ENCODE measurements at regions not wholly inside any gene's neighbourhood (a gene's known extent, or its start where the extent isn't known, plus 50 kb on each side); places are given as distances from the start of the nearest gene placed in this dataset.

- peak; percentile 16 for DNase-seq
These were observed 268.5 kb downstream of the RPS24 start for GRCh38 chr10:78301891-78302738.

GRCh38 chr10:78302739-78302988 lies 269.0 kb downstream of the RPS24 start:
- DNase-seq = no peak

- peak; percentile 94 for DNase-seq
These were observed 269.6 kb downstream of the RPS24 start for GRCh38 chr10:78302989-78303854.

- peak; percentile 23 for DNase-seq
These were observed 270.7 kb downstream of the RPS24 start for GRCh38 chr10:78304091-78305045.

- DNase-seq = no peak
These were observed 271.6 kb downstream of the RPS24 start for GRCh38 chr10:78305311-78305710.

- DNase-seq = no peak
These were observed 272.7 kb downstream of the RPS24 start for GRCh38 chr10:78306358-78306757.

GRCh38 chr10:78307576-78307975 lies 273.9 kb downstream of the RPS24 start:
- no peak for DNase-seq

- no peak for DNase-seq
These were observed 276.0 kb downstream of the RPS24 start for GRCh38 chr10:78309536-78310237.

GRCh38 chr10:78310481-78311080 lies 276.9 kb downstream of the RPS24 start:
- no peak for DNase-seq

GRCh38 chr10:78312197-78313047 lies 278.8 kb downstream of the RPS24 start:
- DNase-seq = no peak

- DNase-seq = no peak
These were observed 279.4 kb downstream of the RPS24 start for GRCh38 chr10:78313048-78313381.

- no peak for DNase-seq
These were observed 280.0 kb downstream of the RPS24 start for GRCh38 chr10:78313636-78314035.

GRCh38 chr10:78314651-78315050 lies 281.0 kb downstream of the RPS24 start:
- no peak for DNase-seq

- DNase-seq = no peak
These were observed 282.8 kb downstream of the RPS24 start for GRCh38 chr10:78316451-78316931.

- no peak for DNase-seq
These were observed 284.6 kb downstream of the RPS24 start for GRCh38 chr10:78318305-78318704.

- DNase-seq = peak; percentile 72
These were observed 285.7 kb downstream of the RPS24 start for GRCh38 chr10:78319371-78319770.

- no peak for DNase-seq
These were observed 286.2 kb downstream of the RPS24 start for GRCh38 chr10:78319841-78320240.

- DNase-seq = no peak
These were observed 286.8 kb downstream of the RPS24 start for GRCh38 chr10:78320506-78320905.

GRCh38 chr10:78321000-78321399 lies 287.3 kb downstream of the RPS24 start:
- DNase-seq = no peak

- DNase-seq = no peak
These were observed 287.8 kb downstream of the RPS24 start for GRCh38 chr10:78321500-78321899.

GRCh38 chr10:78326372-78326771 lies 292.7 kb downstream of the RPS24 start:
- DNase-seq = no peak
